MM.1S (cell line): ENCODE measurements at regions not wholly inside any gene's neighbourhood (a gene's known extent, or its start where the extent isn't known, plus 50 kb on each side); places are given as distances from the start of the nearest gene placed in this dataset.

Experiments used
- EZH2 ChIP-seq: fragments of 300-600 bp; sonication (generic); optimal IDR thresholded peaks from 2 replicates; pipeline ENCODE3; 2017; ENCODE audit warnings: low read depth, mild to moderate bottlenecking, antibody characterized with exemption, low read length, mixed read lengths
- TF ChIP-seq, protein P1 (sequence below): fragments of 300-600 bp; sonication (generic); IDR thresholded peaks from 2 replicates; pipeline ENCODE4 v1.5.1; 2016; ENCODE audit warnings: antibody characterized with exemption, low read length, mixed read lengths

DNA sequence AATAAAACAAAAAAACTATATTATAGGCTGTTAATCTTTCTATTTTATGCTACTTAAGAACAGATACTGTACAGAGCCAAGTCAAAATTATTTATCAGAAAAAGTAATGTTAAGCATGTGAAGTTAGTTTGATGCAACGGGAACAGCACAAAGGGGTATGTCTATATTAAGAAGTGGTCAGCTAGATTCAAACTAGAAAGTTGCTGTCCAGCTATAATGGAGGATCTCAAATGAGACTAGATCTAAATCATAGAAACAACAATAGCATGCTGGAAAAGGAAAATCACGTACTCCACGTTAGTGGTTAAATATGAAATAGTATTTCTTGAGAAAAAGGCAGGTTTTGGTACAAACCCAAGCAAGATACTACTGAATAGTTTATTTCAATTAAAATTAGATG is 1124.0 kb downstream of the GRIK2 start:
- TF ChIP-seq EZH2, result no peak
- TF ChIP-seq, protein P1, sequence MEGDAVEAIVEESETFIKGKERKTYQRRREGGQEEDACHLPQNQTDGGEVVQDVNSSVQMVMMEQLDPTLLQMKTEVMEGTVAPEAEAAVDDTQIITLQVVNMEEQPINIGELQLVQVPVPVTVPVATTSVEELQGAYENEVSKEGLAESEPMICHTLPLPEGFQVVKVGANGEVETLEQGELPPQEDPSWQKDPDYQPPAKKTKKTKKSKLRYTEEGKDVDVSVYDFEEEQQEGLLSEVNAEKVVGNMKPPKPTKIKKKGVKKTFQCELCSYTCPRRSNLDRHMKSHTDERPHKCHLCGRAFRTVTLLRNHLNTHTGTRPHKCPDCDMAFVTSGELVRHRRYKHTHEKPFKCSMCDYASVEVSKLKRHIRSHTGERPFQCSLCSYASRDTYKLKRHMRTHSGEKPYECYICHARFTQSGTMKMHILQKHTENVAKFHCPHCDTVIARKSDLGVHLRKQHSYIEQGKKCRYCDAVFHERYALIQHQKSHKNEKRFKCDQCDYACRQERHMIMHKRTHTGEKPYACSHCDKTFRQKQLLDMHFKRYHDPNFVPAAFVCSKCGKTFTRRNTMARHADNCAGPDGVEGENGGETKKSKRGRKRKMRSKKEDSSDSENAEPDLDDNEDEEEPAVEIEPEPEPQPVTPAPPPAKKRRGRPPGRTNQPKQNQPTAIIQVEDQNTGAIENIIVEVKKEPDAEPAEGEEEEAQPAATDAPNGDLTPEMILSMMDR, result no peak
